DMS114 treated with DMSO at 0.1 percent for 48 hours (cell line): ENCODE measurements at regions not wholly inside any gene's neighbourhood (a gene's known extent, or its start where the extent isn't known, plus 50 kb on each side); places are given as distances from the start of the nearest gene placed in this dataset.

ENCODE experiments used
- DNase-seq: peaks from one replicate; lab custom pipeline; 2025; ENCODE audit not compliant: unreplicated experiment; lab: John Stamatoyannopoulos, UW

DNA sequence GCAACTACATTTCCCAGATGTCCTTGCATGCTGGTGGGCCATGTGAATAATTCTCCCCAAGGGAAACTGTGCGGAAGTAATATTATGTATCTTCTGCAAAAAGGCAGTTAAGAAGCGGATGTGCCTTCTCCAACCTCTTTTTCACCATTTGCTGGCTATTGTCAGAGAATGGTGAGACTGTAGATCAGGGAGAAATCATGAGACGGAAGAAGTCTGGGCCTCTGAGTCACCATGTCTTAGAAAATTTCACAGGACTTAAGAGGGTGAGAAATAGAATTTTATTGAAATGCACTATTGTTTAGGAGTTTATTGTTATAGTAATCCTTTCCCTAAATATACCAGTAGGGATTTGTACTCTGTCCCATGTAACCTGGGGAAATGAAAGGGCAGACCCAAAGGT is 298.7 kb upstream of the ZC3H12C start:
- no peak for DNase-seq

- DNase-seq = no peak
These were observed 298.0 kb upstream of the ZC3H12C start for GRCh38 chr11:109795234-109795633.

GRCh38 chr11:109796253-109796652 is 296.9 kb upstream of the ZC3H12C start:
- DNase-seq = no peak

DNA sequence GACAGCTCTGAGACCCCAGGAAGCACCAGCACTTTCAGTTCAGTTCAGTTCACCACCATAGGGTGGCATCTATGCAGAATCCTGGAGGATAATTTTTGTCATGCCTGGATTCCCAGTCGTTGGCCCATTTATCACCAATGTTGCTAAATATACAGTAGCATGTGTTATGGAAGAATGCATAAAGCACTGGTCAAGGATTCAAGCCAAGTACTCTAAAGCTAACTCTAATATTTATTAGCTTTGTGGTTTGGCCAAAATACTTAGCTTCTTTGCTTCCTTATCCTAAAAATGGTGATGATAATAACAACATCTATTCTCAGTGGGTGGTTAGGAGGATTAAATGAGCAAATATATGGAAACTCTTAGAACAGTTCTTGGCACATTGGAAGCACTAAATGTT is 294.7 kb upstream of the ZC3H12C start:
- no peak for DNase-seq

- no peak for DNase-seq
These were observed 293.6 kb upstream of the ZC3H12C start for GRCh38 chr11:109799604-109800003.

DNA sequence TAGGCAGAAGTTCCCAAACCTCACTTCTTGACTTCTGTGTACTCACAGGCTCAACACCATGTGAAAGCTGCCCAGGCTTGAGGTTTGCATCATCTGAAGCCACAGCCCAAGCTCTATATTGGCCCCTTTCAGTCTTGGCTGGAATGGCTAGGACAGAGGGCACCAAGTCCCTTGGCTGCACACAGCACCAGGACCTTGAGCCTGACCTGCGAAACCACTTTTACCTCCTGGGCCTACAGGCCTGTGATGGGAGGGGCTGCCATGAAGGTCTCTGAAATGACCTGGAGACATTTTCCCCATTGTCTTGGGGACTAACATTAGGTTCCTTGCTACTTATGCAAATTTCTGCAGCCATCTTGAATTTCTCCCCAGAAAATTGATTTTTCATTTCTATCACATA is 288.3 kb upstream of the ZC3H12C start:
- no peak for DNase-seq

DNA sequence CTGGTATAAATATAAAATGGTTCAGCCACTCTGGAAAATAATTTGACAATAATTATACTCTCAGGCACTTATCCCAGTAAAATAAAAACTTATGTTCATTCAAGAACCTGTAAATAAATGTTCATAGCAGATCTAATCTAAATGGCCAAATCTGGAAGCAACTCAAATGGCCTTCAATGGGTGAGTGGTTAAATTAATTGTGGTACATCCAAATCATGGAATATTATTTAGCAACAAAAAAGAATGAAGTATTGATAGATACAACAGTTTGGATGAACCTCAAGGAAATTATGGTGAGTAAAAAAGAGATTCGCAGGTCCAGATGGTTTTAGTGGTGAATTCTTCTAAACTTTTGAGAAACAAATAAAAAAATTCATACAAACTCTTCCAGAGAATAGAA is 287.0 kb upstream of the ZC3H12C start:
- no peak for DNase-seq

DNA sequence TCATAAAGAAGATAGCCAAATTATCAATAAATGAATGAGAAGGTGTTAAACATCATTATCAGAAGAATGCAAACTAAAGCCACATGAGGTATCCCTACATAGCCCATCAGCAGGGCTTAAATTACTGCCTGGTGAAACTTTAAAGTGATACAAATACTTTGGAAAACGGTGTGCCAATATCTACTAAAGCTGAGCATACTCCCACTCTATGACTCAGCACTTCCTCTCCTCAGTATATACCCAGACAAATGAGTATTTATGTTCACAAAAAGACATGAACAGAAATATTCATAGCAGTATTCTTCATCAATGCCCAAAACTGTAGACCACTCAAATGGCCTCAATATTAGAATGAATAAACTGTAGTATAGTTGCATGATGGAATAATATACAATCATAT is 284.6 kb upstream of the ZC3H12C start:
- no peak for DNase-seq

- no peak for DNase-seq
These were observed 278.4 kb upstream of the ZC3H12C start for GRCh38 chr11:109814824-109815223.

DNA sequence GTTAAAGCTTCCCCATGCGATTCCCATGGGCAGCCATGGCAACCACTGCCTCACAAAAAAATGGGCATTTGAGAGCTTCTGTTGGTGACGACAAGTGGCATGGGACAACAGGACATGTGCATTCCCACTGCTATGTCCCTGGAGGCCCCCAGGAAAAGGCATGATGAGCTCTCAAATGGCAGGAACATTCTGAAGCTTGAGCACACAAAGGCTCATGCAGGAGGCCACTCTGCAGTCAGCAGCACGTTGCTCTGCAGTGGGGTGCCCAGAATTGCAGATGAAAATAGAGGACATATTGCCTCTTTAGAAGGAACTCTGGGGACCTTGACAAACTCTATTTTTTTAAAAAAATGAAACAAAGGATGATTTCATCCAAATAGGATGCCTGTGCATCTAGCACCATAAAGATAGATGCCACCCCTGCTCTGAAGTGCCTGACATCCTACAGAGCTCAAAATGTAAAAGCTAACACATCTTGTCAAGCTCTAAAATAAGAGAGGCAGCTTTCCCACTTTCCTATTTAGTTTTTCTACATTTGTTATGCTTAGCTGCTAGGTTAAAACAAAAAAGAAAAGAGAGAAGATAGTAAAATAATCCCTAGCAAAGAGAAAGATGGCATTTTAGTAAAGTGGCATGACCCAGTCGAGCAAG is 277.6 kb upstream of the ZC3H12C start:
- no peak for DNase-seq

- no peak for DNase-seq
These were observed 274.9 kb upstream of the ZC3H12C start for GRCh38 chr11:109818290-109818689.

- DNase-seq = no peak
These were observed 273.8 kb upstream of the ZC3H12C start for GRCh38 chr11:109819410-109819809.

DNA sequence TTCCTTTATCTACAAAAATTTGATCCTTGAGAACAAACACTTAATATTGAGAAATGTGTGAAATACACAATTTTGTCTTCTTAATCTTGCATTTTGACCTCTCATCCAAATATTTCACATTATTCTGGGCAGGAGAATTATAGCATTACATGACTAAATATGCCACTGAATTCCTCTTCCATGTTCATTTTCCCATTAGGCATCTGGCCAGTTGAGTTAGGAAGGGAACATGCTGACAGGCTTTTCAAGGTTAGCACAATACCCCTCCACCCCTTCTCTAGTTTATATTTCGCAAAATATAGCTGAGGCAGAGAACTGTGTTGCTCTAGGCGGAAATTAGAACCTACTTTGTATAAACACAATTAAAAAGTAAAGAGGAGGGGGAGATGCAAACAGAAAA is 271.7 kb upstream of the ZC3H12C start:
- no peak for DNase-seq

DNA sequence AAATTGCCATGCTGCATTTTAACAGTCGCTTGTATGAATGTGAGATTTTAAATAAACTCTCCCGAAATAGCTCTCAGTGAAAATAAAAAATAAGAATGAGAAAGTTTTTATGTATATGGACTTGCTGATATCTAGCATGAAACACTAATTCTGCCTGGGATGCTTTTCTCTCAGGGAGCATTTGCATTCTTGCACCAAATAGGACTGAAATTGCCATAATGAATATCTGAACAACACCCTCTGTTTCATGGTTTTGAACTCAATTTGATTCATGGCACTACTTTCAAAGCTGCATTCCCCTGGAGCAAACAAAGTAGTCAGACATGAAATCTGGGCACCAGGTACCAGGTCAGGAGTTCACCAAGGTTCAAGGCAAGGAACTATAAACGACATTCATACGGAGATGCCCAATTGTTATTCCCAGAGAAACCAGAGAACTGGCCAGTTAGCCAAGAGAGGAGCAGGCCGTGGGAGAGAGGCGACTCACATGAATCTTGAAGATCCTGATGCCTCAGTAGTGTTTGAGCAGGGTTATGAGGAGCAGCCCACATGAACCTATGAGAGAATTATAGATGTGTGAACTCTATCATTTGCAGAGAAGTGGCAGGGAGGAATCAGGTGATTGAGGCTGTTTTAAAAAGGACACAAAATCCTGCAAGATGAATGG is 270.6 kb upstream of the ZC3H12C start:
- no peak for DNase-seq

DNA sequence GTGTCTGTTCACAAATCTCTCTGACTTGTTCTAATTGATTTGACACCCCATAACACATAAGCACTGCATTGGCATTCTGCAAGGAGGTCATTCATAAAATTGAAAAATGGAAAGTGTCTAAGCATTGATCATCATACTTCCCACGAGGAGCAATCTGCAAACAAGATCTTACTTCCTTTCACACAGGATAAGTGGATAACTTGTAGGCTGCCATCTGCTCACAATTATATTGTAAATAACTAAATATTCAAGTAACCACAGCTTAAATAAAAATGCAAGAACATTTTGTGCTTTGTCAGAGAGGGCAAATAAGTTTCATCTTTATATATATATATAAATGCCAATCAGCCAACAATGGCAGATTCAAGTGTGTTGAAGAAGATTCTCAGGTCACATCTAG is 264.8 kb upstream of the ZC3H12C start:
- no peak for DNase-seq

DNA sequence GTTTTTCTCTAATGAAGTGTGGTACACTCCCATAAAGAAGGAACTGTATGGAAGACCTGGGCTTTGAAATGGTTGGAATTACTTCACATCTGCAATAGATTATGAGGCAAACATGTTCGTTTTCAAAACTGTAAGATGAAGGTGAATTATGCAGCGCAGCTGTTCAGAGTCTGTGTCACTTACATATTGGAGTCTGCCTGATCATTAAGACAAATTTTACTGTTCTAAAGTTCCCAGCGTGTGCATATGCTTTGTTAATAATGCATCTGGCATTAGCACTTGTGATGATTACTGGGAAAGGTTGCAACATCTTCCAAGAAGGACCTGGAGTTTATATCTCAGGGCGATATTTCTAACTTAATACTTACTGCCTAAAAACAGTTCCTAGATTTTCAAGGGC is 255.2 kb upstream of the ZC3H12C start:
- no peak for DNase-seq

GRCh38 chr11:109845437-109845836 is 247.8 kb upstream of the ZC3H12C start:
- no peak for DNase-seq

DNA sequence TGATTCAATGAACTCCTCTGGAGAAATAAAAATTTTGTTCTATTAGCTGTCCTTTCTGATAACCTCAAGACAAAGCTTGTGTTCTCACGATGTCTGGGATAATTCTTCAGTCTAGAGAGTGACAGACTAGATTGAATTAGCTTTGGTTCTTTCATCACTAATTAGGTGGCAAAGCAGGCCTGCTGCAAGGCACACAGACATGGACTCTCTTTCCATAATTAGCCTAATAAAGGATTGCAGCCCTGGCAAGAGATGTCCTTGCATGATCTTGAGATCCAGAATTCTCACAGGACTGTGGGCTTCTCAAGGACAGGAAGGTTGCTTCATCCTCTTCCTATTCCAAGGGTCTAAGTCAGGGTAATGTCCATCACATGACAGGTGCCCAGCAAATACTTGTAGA is 245.6 kb upstream of the ZC3H12C start:
- DNase-seq = no peak

GRCh38 chr11:109849051-109849450 is 244.1 kb upstream of the ZC3H12C start:
- DNase-seq = no peak

DNA sequence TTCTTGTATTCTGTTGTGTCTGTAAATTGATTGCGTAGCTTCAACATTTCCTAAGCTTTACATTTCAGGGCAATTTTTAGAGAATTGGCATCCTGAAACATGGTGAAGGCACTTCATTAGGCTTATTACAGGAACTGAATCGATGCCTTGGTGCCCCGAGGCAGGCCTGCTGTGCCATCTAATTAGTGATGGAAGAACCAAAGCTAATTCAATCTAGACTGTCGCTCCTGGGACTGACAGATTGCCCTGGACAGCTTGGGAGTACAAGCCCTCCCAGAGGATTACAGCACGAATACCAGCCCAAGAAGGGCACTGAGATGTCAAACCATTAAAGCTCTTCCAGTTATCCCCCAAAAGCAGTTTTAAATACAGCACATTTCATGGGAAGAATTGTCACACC is 243.2 kb upstream of the ZC3H12C start:
- DNase-seq = no peak

DNA sequence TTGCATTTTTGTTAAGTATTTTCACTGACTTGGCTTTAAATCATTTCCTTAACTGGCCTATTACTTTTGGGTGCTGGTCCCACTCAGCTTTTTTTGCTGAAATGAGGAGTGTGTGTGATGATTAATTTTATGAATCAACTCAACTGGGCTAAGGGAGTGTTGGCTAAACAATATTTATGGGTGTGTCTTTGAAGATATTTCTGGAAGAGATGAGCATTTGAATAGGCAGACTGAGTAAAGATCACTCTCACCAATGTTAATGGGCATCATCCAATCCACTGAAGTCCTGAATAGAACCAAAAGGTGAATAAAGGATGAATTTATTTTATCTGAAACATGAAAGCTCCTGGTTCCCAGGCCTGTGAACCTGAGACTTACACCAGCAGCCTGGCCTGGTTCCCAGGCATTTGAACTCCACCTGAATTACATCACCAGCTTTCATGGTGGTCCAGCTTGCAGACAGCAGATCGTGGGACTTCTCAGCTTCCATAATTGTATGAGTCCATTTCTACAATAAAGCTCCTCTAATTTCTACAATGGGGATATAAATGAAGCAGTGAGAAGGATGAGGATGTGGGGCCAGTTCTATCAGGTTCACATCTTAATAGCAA is 241.3 kb upstream of the ZC3H12C start:
- no peak for DNase-seq

DNA sequence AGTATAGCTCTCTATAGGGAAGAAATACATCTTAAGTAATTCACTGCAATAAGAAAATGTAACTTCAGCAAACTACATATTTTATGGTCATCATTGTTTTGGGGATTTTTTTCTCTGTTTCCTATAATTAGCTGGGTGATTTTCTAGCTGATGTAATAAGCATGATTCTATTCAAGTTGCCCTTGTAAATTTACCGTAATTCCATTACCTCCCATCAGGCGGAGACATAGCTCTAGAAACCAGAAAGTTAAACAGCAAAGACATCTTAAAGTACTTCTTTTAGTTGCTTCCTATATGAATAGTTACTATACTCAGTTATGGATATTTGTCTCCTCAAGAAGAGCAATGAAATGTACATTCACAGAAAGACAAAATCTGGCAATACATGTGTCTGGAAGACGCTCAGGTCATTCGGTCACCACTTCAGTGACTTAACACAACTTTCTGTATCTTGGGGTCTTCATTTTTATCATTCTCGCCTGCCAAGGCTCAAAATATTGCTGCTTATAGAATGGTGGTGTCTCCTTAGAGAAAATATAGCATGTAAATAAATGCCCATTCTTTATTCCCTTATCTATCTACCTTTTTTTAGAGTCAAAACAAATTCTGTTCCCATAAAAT is 239.9 kb upstream of the ZC3H12C start:
- DNase-seq = peak; percentile 42
